ENCODE measurements at regions not wholly inside any gene's neighbourhood (a gene's known extent, or its start where the extent isn't known, plus 50 kb on each side); places are given as distances from the start of the nearest gene placed in this dataset.

GRCh38 chr6:51398064-51398705 is 579.5 kb downstream of the TFAP2B start:
- no peak overlapping the region for H3K4me3 ChIP-seq (replicated peaks in 1 of 2; ENCODE audit: low read depth in 2 of 2, low read length in 2 of 2)
- DNase-seq (ENCODE audit: low read depth in 2 of 2) = no peak
- TF ChIP-seq CTCF (IDR thresholded peaks at IDR 0.05; ENCODE audit: low read depth, low read length) = no peak

GRCh38 chr6:51398793-51399192 is 580.1 kb downstream of the TFAP2B start:
- TF ChIP-seq CTCF (IDR thresholded peaks at IDR 0.05; ENCODE audit: low read depth, low read length) = no peak
- no peak for DNase-seq (ENCODE audit: low read depth in 2 of 2)
- H3K4me3 ChIP-seq (replicated peaks in 1 of 2; ENCODE audit: low read depth in 2 of 2, low read length in 2 of 2) = no peak overlapping the region

- H3K4me3 ChIP-seq (replicated peaks in 1 of 2; ENCODE audit: low read depth in 2 of 2, low read length in 2 of 2) = no peak overlapping the region
- no peak for DNase-seq (ENCODE audit: low read depth in 2 of 2)
- TF ChIP-seq CTCF (IDR thresholded peaks at IDR 0.05; ENCODE audit: low read depth, low read length) = no peak
Measured at GRCh38 chr6:51410453-51410852, 591.8 kb downstream of the TFAP2B start.

GRCh38 chr6:51411496-51412125 is 592.9 kb downstream of the TFAP2B start:
- H3K4me3 ChIP-seq (replicated peaks in 1 of 2; ENCODE audit: low read depth in 2 of 2, low read length in 2 of 2) = no peak overlapping the region
- no peak for DNase-seq (ENCODE audit: low read depth in 2 of 2)
- TF ChIP-seq CTCF (IDR thresholded peaks at IDR 0.05; ENCODE audit: low read depth, low read length) = no peak

GRCh38 chr6:51414361-51414760 is 595.7 kb downstream of the TFAP2B start:
- no peak for DNase-seq (ENCODE audit: low read depth in 2 of 2)
- no peak overlapping the region for H3K4me3 ChIP-seq (replicated peaks in 1 of 2; ENCODE audit: low read depth in 2 of 2, low read length in 2 of 2)
- TF ChIP-seq CTCF (IDR thresholded peaks at IDR 0.05; ENCODE audit: low read depth, low read length) = no peak

GRCh38 chr6:51415501-51415900 is 596.8 kb downstream of the TFAP2B start:
- no peak for DNase-seq (ENCODE audit: low read depth in 2 of 2)
- no peak for TF ChIP-seq CTCF (IDR thresholded peaks at IDR 0.05; ENCODE audit: low read depth, low read length)
- no peak overlapping the region for H3K4me3 ChIP-seq (replicated peaks in 1 of 2; ENCODE audit: low read depth in 2 of 2, low read length in 2 of 2)
